Right atrium auricular region (tissue), 2 donors: ENCODE measurements at regions not wholly inside any gene's neighbourhood (a gene's known extent, or its start where the extent isn't known, plus 50 kb on each side); places are given as distances from the start of the nearest gene placed in this dataset.

Experiments used
- DNase-seq: peaks from one replicate; pipeline ENCODE4 v3.0.0-alpha.2; 2019; ENCODE audit warnings: low spot score
- H3K27ac ChIP-seq, 2 donors: fragments of 200-600 bp; sonication (generic); 1 replicate in 1 of 2; 2 replicates in 1 of 2; pipeline ENCODE4 v1.5.1; 2016 to 2019
- H3K27me3 ChIP-seq, 2 donors: fragments of 200-600 bp; sonication (generic); one replicate each; pipeline versions ENCODE4 v1.5.1 to v1.6.0; 2017 to 2019
- H3K36me3 ChIP-seq: fragments of 200-600 bp; sonication (generic); one replicate; pipeline ENCODE4 v1.5.1; 2016
- H3K4me1 ChIP-seq, 2 donors: fragments of 200-600 bp; sonication (generic); one replicate each; pipeline versions ENCODE4 v1.5.1 to v1.6.0; 2017 to 2019
- H3K4me3 ChIP-seq, 2 donors: fragments of 200-600 bp; sonication (generic); 1 replicate in 1 of 2; 2 replicates in 1 of 2; pipeline ENCODE4 v1.5.1; 2017 to 2019; ENCODE audit warnings: mild to moderate bottlenecking in 1 of 2, moderate library complexity in 1 of 2
- H3K9me3 ChIP-seq, 2 donors: fragments of 200-600 bp; sonication (generic); one replicate each; pipeline ENCODE4 v1.5.1; 2019
- TF ChIP-seq, protein P1 (sequence below), 2 donors: fragments of 200-600 bp; sonication (generic); IDR thresholded peaks; one replicate each; pipeline ENCODE4 v1.5.1; 2019; ENCODE audit warnings: antibody characterized with exemption in 2 of 2

DNA sequence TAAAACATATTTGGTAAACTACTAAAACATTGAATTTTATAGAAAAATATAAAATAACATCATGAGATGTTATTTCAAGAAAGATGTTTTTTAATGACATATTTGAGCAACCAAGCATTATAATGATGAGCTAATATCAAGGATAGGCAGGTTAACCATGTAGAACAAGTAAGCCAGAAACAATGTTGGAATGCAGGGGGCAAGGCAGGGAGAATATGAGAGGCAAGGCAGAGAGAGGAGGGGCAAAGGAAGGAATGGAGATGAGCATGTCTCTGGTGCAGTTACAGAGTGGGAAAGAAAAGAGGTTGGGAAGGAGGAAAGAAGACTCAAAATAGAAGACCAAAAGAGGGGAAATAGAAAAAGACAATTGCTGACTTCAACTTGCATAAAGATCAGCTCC lies 390.4 kb downstream of the MCTP2 start:
- TF ChIP-seq, protein P1, sequence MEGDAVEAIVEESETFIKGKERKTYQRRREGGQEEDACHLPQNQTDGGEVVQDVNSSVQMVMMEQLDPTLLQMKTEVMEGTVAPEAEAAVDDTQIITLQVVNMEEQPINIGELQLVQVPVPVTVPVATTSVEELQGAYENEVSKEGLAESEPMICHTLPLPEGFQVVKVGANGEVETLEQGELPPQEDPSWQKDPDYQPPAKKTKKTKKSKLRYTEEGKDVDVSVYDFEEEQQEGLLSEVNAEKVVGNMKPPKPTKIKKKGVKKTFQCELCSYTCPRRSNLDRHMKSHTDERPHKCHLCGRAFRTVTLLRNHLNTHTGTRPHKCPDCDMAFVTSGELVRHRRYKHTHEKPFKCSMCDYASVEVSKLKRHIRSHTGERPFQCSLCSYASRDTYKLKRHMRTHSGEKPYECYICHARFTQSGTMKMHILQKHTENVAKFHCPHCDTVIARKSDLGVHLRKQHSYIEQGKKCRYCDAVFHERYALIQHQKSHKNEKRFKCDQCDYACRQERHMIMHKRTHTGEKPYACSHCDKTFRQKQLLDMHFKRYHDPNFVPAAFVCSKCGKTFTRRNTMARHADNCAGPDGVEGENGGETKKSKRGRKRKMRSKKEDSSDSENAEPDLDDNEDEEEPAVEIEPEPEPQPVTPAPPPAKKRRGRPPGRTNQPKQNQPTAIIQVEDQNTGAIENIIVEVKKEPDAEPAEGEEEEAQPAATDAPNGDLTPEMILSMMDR (IDR thresholded peaks at IDR 0.05), result no peak

DNA sequence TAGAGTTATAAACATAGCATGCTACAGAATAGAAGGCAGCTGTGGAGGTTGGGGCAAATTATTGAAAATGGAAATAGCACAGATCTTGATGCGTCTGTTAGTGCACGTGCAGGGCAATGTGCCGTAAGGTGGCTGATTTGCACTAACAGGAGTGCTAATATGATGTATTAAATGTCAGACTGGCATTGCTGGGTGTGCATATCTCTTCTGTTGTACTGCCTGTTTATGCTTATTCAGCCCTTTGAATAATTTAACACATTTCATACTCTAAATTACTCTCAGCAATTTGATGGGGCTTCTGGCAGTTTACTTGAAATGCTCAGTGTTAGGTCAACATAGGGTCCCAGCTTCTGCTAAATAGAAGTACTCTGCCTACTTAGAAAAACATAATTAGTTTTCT lies 395.6 kb downstream of the MCTP2 start:
- H3K9me3 ChIP-seq, result no peaks in the 10 kb centered on the region
- H3K36me3 ChIP-seq, result no peaks in the 10 kb centered on the region
- no peaks in the 10 kb centered on the region for H3K27me3 ChIP-seq
- no peak overlapping the region for H3K4me3 ChIP-seq
- TF ChIP-seq, protein P1 (IDR thresholded peaks at IDR 0.05), result no peak
- no peaks in the 10 kb centered on the region for H3K4me1 ChIP-seq
- H3K27ac ChIP-seq, result no peak overlapping the region
- DNase-seq, result no peak

More for the DNA sequence above, 390.4 kb downstream of the MCTP2 start:
- no peaks in the 10 kb centered on the region for H3K9me3 ChIP-seq
- H3K36me3 ChIP-seq, result no peaks in the 10 kb centered on the region
- H3K4me3 ChIP-seq, result no peak overlapping the region
- no peaks in the 10 kb centered on the region for H3K27me3 ChIP-seq
- no peak overlapping the region for H3K27ac ChIP-seq
- no peaks in the 10 kb centered on the region for H3K4me1 ChIP-seq
- DNase-seq, result no peak

DNA sequence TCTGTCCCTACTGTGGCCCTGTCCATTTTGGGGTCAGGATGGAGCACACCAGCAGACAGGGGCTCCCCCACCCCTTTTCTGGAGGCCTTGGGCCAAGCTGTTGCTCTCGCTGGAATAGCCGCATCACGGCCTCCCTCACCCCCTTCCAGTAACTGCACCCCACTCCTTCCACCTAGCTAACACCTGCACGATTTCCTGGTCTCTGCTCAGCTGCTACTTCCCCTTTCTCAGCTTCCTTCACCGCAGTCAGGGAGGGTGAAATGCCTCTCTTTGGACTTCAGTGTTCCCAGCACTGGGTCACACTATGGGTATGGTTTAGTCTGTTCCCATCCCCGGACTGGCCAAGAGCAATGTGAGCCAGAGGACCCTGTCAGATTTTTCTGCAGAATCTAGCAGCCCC lies 400.2 kb downstream of the MCTP2 start:
- no peaks in the 10 kb centered on the region for H3K27me3 ChIP-seq
- no peaks in the 10 kb centered on the region for H3K36me3 ChIP-seq
- no peak overlapping the region for H3K4me3 ChIP-seq
- H3K9me3 ChIP-seq, result no peaks in the 10 kb centered on the region
- DNase-seq, result no peak
- no peak overlapping the region for H3K27ac ChIP-seq
- H3K4me1 ChIP-seq, result no peaks in the 10 kb centered on the region
- TF ChIP-seq, protein P1 (IDR thresholded peaks at IDR 0.05), result no peak

DNA sequence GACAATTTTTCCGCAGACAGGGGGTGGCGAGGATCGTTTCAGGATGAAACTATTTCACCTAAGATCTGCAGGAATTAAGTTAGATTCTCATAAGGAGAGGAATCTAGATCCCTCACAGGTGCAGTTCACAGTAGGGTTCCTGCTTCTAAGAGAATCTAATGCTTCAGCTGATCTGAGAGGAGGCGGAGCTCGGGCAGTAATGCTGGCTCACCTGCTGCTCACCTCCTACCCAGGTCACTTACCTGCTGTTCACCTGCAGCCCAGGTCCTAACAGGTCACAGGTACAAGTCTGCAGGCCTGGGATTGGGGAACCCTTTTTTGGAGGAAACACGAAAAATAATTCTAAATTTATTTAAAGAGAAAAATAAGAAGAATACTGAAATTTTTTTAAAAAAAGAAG lies 406.8 kb downstream of the MCTP2 start:
- Histone ChIP-seq H3K4me1 (no peaks in the 10 kb centered on the region), H3K9me3 (no peaks in the 10 kb centered on the region), H3K36me3 (no peaks in the 10 kb centered on the region), H3K4me3 (no peak overlapping the region), H3K27ac (no peak overlapping the region), H3K27me3 (no peaks in the 10 kb centered on the region)
- no peak for DNase-seq
- TF ChIP-seq, protein P1 (IDR thresholded peaks at IDR 0.05), result no peak

DNA sequence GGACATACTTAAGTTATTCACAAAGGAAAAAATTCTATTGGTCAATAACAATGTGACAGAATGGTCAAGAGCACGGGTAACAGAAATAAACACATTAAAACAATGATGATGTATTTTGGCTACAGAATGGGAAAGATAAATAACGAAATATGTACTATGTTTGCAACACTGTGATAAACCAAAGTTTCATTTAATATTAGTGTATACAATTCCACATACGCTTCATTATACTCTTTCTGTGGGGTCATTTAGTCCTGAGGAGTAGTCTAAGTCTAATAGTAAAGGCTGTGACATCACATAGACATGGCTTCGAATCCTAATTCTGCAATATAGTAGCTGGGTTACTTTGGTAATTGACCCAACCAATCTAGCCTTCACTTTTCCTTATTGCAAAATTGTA lies 408.3 kb downstream of the MCTP2 start:
- TF ChIP-seq, protein P1 (IDR thresholded peaks at IDR 0.05), result no peak
- no peak overlapping the region for H3K27ac ChIP-seq
- H3K9me3 ChIP-seq, result no peaks in the 10 kb centered on the region
- no peak for DNase-seq
- no peaks in the 10 kb centered on the region for H3K36me3 ChIP-seq
- no peaks in the 10 kb centered on the region for H3K27me3 ChIP-seq
- H3K4me3 ChIP-seq, result no peak overlapping the region
- no peaks in the 10 kb centered on the region for H3K4me1 ChIP-seq

DNA sequence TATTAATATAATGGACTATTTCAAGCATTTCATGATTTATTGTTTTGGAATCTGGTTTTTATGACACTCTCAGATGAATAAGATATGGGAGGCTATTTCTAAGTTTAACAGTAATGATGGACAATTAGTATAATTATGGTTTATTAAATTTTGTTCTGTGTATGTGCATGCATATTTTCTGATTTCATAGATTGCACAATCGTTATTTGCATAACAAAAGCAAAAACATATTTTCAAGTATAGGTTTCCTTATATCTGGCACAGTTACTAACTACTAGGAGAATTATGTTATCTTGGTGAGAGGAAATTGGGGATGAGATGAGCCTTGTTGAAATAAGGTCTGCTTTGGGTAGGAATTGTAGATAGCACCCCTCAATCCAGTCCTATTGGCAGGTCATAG lies 413.1 kb downstream of the MCTP2 start:
- no peaks in the 10 kb centered on the region for H3K9me3 ChIP-seq
- H3K27me3 ChIP-seq, result no peaks in the 10 kb centered on the region
- H3K27ac ChIP-seq, result no peak overlapping the region
- TF ChIP-seq, protein P1 (IDR thresholded peaks at IDR 0.05), result no peak
- H3K4me1 ChIP-seq, result no peaks in the 10 kb centered on the region
- DNase-seq, result no peak
- H3K4me3 ChIP-seq, result no peak overlapping the region
- no peaks in the 10 kb centered on the region for H3K36me3 ChIP-seq
